ENCODE measurements at regions not wholly inside any gene's neighbourhood (a gene's known extent, or its start where the extent isn't known, plus 50 kb on each side); places are given as distances from the start of the nearest gene placed in this dataset.

DNA sequence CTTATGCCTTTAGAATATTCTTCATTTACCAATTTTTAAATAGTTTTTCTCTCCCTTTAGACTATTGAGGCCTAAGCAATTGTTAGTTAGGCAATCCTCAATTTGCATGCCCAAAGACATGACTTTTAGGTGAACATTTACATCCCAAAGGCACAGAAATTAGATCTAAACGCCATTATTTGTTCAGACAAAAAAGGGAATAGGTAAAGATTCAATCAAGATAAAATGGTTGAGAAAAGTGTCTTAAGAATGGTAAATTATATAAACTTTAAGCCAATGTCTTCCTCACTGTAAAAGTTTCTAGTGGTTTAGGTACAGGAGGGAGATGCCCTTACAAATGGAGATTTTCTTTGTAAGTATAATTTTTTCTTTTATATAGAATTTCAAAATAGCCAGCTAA, 50.2 kb upstream of the MME start:
- no peak for DNase-seq

GRCh38 chr3:155026999-155027591, 53.0 kb upstream of the MME start:
- no peak for DNase-seq

- DNase-seq, result no peak
These were observed 56.0 kb upstream of the MME start for GRCh38 chr3:155024006-155024638.

- no peak for DNase-seq
These were observed 57.2 kb upstream of the MME start for GRCh38 chr3:155022896-155023295.

- no peak for DNase-seq
These were observed 60.5 kb upstream of the MME start for GRCh38 chr3:155019575-155019974.

DNA sequence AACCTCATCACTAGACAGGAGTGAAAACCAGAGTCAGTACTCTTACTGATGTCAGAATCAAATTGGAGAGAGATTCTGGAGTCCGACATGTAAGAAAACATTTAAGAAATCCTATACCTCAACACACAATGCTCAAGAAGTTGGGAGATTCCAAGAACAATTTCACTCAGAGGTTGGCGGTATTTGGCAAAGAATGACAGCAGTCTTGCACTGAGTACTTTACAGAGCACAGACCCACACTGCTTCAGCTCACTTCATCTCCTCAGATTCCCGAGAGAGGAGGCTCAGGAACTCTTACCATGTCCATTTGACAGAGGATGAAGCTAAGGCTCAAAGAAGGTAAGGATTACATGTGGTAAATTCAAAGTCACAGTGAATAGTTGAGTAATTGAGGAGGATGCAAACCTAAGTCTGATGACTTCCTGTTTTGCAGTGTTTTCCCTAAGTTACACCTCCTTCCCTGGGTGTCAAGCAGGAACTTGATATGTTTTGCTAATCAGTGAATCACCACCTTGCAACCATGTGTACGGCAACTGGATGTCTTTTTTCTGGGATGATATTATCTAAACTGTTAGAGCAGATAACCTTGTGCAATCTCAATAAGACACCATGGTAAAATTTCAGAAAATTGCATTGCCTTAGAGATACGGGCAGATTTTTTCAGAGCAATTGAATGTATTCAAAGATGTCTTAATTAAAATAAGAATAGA, 61.3 kb upstream of the MME start:
- DNase-seq, result no peak

- no peak for DNase-seq
These were observed 64.2 kb upstream of the MME start for GRCh38 chr3:155015776-155016436.

DNA sequence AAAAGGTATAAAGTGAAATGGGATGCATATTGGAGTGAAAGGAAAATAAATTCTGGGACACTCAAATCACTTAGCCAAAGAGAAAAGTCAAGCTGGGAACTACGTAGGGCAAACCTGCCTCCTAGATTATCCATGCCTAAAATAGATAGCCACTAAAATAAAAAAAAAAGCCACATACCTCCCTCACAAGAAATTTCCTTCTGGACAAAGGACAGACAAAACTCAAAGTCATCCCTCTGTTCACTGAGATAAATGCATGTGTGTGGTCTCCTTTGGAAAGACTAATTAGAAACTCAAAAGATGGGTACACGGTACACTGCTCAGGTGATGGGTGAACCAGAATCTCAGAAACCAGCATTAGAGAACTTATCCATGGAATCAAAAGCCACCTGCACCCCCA, 65.2 kb upstream of the MME start:
- DNase-seq, result no peak

DNA sequence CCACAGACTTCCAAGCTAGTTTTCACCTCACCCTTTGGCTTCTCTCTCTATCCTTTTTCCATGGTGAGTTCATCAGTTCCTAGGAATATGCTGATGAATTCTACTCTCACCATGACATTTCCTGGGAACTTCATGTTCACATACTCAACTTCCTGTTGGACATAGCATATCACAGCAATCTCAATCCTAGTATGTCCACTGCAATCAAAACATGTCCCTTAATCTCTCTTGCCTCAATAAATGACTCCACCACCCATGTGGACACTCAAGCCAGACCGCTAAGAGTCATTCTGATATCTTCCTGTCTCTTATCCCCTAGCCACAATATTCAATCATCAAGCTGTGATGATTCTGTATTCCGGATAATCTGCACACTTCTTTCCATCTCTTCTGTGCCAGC, 66.7 kb upstream of the MME start:
- no peak for DNase-seq

GRCh38 chr3:155012584-155012983, 67.5 kb upstream of the MME start:
- no peak for DNase-seq

DNA sequence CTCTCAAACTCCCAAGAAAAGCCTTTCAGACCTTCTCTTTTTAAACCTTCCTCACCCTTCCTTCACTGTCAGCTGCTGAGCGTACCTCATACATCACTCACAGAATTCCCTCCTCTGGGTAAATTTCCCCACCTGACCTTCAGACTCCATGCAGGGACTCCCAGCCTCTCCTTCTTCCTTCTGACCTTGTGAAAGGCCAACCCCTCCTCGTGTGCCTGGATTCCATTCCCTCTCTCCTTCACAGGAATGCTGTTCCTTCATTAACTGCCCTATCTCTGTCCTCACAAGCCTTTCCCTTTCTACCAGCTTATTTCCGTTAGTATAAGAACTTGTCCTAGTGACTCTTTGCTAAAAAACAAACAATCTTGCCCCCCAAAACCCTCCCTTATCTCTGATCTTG, 69.7 kb upstream of the MME start:
- no peak for DNase-seq

GRCh38 chr3:155009217-155009616, 70.9 kb upstream of the MME start:
- DNase-seq, result no peak

DNA sequence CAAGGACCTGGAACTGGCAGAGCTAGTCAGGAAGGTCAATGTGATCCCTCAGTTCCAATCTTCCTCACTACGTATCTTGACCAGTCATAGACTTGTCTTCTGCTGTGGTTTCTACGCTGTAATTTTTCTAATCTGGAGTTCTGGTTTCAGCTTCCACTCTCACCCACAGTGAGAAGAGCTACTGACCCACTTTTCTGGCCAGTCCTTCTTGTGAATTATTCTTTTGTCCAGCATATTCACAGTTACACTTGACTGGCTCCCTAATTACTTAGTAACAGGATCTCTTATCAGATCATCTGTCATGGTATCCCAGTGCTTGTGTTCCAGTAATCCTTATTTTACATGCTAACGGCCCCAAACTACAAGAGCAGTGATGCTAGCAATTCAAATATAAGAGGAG, 72.4 kb upstream of the MME start:
- no peak for DNase-seq

- DNase-seq, result no peak
These were observed 78.7 kb upstream of the MME start for GRCh38 chr3:155001289-155002010.

GRCh38 chr3:154992655-154993054, 87.5 kb upstream of the MME start:
- DNase-seq, result no peak

GRCh38 chr3:154990543-154990942, 89.6 kb upstream of the MME start:
- no peak for DNase-seq

GRCh38 chr3:154987846-154988245, 92.3 kb upstream of the MME start:
- no peak for DNase-seq

GRCh38 chr3:154981664-154982063, 98.5 kb upstream of the MME start:
- DNase-seq, result no peak

DNA sequence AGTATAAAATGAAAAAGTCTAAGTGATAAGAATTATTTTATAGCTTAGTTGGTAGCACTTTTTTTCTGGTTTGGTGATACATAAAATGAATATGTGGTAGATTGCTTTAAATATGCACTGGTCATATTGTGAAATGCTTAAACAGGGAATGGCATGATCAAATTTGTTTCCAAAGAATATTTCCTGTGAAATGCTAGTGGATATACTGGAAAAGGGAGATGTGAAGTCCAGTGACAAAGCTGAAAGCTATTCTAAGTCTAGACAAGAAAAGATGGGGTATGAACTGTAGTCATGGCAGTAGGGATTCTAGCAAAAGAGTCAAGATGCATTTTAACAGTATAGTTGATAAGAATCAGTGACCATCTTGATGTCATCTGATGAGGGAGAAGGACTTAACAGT, 98.9 kb upstream of the MME start:
- no peak for DNase-seq

DNA sequence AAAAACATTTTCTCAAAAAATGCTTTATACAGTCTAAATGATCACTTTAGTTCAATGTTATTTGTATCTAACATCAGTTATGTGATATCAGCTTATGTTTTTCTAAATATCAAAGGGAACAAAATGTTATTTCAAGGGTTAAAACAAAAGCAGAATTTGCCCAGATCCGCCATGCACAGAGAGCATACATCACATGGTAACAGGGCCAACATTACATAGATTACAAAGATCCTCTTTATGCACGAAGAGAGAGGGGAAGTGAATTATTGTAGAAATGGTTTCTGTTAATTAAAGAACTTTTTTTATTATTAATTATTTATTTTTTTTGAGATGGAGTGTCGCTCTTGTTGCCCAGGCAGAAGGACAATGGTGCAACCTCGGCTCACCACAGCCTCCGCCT, 100.8 kb upstream of the MME start:
- DNase-seq, result no peak

GRCh38 chr3:154977666-154978065, 102.5 kb upstream of the MME start:
- no peak for DNase-seq

GRCh38 chr3:154976072-154976983, 103.8 kb upstream of the MME start:
- DNase-seq, result no peak
